Ammon's horn (tissue), 1 donor: ENCODE measurements at regions not wholly inside any gene's neighbourhood (a gene's known extent, or its start where the extent isn't known, plus 50 kb on each side); places are given as distances from the start of the nearest gene placed in this dataset.

Source experiments
- DNase-seq: peaks from one replicate; pipeline ENCODE4 v3.0.0-alpha.2; 2016; ENCODE audit warnings: low spot score

GRCh38 chr3:167958141-167958540, 137.6 kb downstream of the GOLIM4 start:
- no peak for DNase-seq

DNA sequence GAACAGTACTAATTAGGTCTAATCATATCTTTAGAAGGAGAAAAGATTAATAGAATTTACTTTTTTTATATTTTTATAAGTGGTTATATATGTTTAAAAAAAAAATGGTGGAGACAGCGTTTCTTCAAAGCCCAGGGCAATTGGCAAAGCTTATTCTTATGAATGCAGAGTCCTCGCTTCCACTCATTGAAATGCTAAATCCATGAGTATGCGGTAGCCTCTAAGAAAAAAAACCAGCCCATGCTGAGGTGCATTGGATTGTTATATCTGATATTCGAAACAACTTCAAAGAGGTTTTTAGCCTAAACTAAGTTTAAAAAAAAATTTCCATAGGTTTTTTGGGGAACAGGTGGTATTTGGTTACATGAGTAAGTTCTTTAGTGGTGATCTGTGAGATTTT, 142.8 kb downstream of the GOLIM4 start:
- DNase-seq: no peak

DNA sequence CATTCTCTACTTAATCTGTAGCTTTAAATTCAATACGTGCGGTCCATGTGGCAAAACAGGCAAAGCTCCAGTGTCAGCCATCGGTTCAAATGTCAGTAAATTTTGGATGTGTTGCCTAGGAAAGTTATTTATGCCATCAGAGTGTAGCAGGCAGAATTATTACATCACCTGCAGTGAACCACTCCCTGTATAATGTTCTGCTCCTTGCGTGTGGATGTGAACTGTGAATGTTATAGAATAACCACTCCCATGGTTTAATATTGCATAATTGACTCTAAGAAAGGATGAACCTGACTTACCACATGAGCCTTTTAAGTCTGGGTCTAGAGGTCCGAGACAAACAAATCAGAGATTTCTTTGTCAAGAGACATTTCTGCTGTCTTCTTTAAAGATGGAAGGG, 145.5 kb downstream of the GOLIM4 start:
- no peak for DNase-seq

- DNase-seq: peak; percentile 21
Measured at GRCh38 chr3:167941234-167941995, 154.3 kb downstream of the GOLIM4 start.

- DNase-seq: no peak
Measured at GRCh38 chr3:167940241-167940640, 155.5 kb downstream of the GOLIM4 start.

- DNase-seq: no peak
Measured at GRCh38 chr3:167938516-167938915, 157.2 kb downstream of the GOLIM4 start.

GRCh38 chr3:167936019-167936418, 159.7 kb downstream of the GOLIM4 start:
- peak; percentile 61 for DNase-seq

DNA sequence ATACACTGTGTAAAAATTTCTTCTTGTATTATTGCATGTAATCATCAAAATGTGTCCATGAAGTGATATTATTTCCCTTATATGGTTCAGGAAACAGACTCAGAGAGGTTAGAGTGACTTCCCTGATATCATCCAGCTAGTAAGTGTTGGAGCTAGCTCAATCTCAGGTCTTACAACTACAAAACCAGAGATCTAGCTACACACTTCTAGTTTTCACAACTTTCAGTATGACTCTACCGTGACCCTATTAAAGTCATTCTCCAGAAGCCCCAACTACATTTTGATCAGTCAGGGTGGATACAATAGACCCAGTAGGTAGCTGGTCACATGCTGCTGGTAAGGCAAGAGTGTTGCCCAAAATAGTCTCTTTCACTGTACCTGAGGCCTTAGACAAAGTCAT, 165.3 kb downstream of the GOLIM4 start:
- DNase-seq: no peak

GRCh38 chr3:167929968-167930367, 165.8 kb downstream of the GOLIM4 start:
- no peak for DNase-seq

DNA sequence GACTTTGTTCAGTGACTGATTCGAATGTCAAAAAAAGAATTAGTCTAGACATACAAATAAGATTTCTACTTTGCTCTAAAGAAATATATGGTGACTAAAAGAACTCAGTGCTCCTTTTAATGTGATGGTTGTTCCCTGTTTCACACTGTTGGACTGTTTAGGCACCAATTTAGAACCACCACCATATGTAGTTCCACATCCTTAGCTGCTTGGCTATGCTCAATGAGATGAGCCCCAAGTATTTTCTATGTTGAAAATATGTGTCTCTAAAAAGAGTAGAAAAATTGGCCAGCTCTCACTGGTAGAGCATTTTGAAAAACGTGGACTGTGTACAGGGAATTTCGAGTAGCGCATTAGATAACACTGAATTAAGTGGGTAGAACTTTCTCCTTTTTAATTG, 167.3 kb downstream of the GOLIM4 start:
- no peak for DNase-seq

GRCh38 chr3:167920747-167921146, 175.0 kb downstream of the GOLIM4 start:
- no peak for DNase-seq

- DNase-seq: no peak
Measured at GRCh38 chr3:167919590-167919989, 176.1 kb downstream of the GOLIM4 start.

GRCh38 chr3:167918686-167919085, 177.0 kb downstream of the GOLIM4 start:
- no peak for DNase-seq

GRCh38 chr3:167918008-167918596, 177.6 kb downstream of the GOLIM4 start:
- DNase-seq: no peak

GRCh38 chr3:167913219-167913835, 177.8 kb downstream of the SERPINI1 start:
- no peak for DNase-seq

GRCh38 chr3:167909952-167910351, 174.4 kb downstream of the SERPINI1 start:
- no peak for DNase-seq

GRCh38 chr3:167909504-167909896, 174.0 kb downstream of the SERPINI1 start:
- no peak for DNase-seq

DNA sequence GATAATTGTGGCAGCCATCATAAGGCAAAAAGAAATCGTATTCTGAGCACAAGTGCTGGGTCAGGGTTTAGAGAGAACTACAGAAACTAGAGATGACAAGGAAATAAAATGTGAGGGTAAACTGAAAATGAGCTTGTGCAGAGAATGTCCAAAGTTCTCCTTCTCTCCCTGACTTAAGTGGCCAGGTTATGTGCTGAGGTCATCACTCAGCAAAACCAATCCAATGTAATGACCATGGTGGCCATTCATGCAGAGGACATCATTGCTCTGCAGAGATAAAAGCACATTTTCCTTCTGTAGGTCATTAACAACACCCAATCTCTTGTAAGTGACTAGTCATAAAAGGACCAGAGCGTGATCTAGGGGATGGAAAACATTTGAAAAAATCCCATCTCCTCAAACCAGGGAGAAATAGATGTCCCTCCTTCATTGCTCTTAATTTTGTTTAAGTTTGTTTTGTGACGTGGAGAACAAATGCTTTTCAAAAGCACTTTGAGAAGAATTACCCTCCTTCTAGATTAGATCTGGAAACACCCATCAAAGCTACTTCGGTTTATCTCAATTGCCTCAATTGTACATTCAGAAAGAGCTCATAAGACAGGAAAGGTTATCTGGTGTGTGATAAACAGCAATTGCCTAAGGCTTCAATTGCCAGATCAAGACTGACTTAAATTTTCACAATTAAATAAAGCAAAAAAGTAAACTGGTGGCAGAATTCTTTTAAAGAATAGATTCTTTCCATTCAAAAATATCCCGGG, 173.4 kb downstream of the SERPINI1 start:
- no peak for DNase-seq

DNA sequence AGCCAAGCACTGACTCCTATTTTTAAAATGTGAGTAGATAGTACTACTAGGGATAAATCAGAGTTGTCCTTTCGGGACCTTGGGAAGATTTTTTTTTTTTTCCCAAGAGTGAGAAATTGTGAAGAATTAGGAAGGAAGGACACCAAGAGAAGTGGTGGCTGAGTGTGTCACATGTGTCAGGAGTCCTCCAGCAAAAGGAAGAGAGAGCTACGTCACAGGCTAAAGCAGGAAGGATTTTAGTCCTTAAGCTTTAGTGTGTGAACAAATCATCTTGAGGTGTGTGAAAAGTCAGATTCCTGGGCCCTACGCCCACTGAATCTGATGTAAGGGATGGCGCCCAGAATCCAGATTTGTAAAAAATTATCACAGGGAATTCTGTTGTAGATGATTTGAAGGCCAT, 172.7 kb downstream of the SERPINI1 start:
- DNase-seq: no peak

GRCh38 chr3:167901138-167901537, 165.6 kb downstream of the SERPINI1 start:
- no peak for DNase-seq

DNA sequence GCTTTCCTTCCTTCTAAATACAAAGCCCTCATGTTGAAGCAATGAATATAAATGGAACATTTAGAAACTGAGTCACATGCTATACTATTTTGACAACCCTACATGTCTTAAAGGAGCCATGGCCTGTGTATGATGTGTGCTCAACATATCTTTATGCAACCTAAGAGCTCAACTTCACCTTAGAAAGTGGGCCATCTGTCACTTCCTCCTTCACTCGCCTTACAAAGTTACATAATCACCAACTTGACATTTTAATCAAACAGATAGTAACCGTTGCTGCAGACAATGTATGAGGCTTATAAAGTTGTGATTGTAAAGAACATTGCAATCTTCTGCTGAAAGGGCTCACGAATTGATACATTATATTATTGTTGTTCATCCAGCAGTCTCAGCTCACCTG, 163.6 kb downstream of the SERPINI1 start:
- no peak for DNase-seq

DNA sequence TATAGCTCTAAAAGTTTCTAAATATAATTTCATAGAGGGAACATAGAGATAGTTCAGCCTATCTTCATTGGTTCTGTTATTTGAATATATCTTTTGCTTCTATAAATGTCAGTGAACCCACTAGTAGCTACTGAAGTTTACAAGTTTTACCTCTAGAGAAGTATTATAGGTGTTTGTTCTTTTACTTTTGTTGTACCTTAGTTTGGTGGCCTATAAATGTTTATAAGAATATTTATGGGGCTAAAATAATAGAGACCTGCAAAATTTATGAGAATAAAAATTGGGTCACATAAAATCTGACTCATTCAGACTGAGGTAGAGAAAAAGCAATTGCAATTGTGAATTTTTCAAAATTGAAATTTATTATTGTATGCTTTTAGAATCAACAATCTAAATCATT, 162.6 kb downstream of the SERPINI1 start:
- no peak for DNase-seq

- DNase-seq: no peak
Measured at GRCh38 chr3:167895684-167896083, 160.2 kb downstream of the SERPINI1 start.
